ENCODE measurements at regions not wholly inside any gene's neighbourhood (a gene's known extent, or its start where the extent isn't known, plus 50 kb on each side); places are given as distances from the start of the nearest gene placed in this dataset.

- peak; percentile 57 for DNase-seq
Measured at GRCh38 chr1:76764638-76765454, 102.4 kb upstream of the ST6GALNAC5 start.

DNA sequence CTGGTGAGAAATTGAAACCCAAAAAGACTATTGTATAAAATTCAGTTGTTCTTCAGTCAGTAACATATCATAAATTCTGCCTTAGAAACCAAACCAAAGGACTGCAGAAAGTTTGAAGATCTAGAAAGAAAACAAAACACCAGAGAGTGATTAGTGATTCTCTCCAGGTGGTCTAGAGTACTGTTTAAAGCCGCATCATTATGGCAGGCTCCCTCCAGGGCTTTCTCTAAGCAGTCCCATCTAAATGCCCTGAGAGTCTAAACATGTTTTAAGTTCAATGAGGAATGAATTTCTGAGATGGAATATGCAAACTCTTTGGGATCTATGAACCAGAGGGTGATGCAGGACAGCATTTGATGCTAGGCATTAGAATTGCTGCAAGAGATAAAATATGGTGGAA, 100.9 kb upstream of the ST6GALNAC5 start:
- DNase-seq = no peak

DNA sequence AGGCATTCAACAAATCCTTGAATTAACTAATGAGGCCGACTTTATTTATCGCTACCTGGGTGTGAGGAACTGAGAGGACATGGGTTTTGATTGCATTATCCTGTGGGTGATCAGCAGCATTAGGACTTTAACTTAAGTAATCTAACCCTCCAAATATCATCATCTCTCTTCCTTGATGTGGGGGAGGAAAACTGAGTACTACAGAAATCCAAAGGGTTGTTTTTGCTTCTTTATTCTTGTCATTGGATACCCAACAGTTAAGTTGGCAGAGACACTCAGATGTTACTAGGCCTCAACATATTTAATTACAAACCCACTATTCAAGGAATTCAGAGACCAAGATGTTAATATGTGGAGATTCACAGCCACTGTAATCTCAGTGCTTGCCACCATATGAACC, 97.4 kb upstream of the ST6GALNAC5 start:
- no peak for DNase-seq

DNA sequence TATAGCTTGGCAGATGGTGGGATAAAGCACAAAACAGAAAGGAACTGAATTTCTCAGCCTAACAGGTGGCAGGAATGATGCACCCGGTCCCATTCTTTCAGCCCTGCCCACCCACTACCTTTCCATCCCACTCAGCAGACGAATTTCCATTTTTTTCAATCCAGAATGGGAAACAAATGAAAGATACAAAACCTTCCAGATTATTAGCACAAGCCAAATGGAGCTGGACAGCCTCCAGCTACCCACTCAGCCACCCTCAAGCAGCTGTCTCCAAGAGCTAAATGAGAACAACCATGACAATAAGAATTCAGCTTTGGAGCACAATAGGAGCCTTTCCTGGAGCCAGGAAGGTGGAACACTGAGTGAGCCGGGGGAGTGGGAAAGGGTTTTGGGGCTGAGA, 96.3 kb upstream of the ST6GALNAC5 start:
- peak; percentile 69 for DNase-seq

GRCh38 chr1:76781447-76781846, 85.8 kb upstream of the ST6GALNAC5 start:
- no peak for DNase-seq

GRCh38 chr1:76782809-76783208, 84.5 kb upstream of the ST6GALNAC5 start:
- DNase-seq = no peak

GRCh38 chr1:76784502-76784901, 82.8 kb upstream of the ST6GALNAC5 start:
- DNase-seq = no peak

GRCh38 chr1:76786222-76786621, 81.1 kb upstream of the ST6GALNAC5 start:
- no peak for DNase-seq

- no peak for DNase-seq
Measured at GRCh38 chr1:76793594-76793993, 73.7 kb upstream of the ST6GALNAC5 start.

DNA sequence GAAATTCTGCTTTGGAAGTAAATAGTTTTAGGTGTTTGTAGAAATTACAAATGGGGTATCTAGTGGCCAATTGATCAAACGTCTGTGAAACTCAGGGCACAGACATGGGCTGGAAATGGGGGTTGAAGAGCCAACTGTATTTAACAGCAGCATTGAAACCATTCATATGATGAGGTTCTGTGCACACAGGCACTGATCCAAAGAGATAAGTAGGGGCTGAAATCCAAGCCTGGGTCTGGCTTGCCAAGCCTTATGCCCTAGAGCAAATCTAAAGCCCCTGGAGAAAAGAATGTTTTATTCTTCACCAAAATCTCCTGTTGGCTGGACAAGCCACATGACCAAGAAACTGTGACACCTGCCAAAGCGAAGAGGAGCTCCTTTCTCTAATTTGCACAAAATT, 67.6 kb upstream of the ST6GALNAC5 start:
- no peak for DNase-seq

GRCh38 chr1:76802094-76802493, 65.2 kb upstream of the ST6GALNAC5 start:
- DNase-seq = no peak

- DNase-seq = no peak
Measured at GRCh38 chr1:76807543-76808260, 59.6 kb upstream of the ST6GALNAC5 start.

All from DMS153 (cell line).